Left forelimb (tissue), 1 donor: ENCODE measurements at regions not wholly inside any gene's neighbourhood (a gene's known extent, or its start where the extent isn't known, plus 50 kb on each side); places are given as distances from the start of the nearest gene placed in this dataset.
"Not testable (repeated sequence)": the region's sequence is repeated elsewhere in the genome, so short reads cannot be mapped to it uniquely, and the experiment has no call there.

Experiments used
- DNase-seq: peaks from one replicate; pipeline ENCODE4 v3.0.0-alpha.2; 2018; ENCODE audit warnings: low spot score

DNA sequence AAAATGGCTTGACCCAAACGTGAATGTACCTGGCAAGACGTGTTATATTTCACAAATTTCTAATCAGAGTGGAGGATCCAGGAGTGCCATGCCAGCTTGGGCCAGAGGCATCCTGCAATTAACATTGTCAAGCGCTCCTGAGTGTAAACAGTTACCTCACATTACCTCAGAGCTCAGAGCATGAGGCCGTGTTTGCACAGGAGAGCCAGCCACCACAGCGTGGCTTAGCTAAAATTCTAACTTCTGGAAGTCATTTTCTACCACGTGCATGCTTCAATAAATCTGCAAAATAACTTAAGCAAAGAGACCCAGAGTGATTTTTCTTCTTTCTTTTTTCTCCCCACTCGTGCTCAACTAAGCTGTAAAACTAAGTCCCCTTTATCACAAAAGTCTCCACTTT is 769.0 kb downstream of the KCNJ2 start:
- DNase-seq, result no peak

GRCh38 chr17:70945386-70945785 is 776.1 kb downstream of the KCNJ2 start:
- no peak for DNase-seq

DNA sequence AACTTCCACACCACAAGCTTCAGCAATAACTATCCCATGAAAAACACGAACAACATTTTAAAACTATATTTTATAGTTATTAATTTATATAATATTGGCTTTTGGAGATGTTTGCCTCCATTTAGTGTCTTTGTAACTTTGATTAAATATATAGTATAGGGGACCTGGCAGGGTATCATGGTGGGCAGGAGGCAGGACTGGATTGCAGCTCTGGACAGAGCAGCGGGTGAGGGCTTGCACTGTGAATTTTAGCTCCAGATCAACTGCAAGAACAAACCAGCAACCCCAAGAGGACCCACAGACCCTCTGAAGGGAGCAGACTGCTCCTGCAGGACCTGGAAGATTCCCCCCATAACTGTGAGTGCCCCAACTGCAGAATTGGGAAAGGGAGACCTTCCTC is 777.9 kb downstream of the KCNJ2 start:
- DNase-seq, result no peak

DNA sequence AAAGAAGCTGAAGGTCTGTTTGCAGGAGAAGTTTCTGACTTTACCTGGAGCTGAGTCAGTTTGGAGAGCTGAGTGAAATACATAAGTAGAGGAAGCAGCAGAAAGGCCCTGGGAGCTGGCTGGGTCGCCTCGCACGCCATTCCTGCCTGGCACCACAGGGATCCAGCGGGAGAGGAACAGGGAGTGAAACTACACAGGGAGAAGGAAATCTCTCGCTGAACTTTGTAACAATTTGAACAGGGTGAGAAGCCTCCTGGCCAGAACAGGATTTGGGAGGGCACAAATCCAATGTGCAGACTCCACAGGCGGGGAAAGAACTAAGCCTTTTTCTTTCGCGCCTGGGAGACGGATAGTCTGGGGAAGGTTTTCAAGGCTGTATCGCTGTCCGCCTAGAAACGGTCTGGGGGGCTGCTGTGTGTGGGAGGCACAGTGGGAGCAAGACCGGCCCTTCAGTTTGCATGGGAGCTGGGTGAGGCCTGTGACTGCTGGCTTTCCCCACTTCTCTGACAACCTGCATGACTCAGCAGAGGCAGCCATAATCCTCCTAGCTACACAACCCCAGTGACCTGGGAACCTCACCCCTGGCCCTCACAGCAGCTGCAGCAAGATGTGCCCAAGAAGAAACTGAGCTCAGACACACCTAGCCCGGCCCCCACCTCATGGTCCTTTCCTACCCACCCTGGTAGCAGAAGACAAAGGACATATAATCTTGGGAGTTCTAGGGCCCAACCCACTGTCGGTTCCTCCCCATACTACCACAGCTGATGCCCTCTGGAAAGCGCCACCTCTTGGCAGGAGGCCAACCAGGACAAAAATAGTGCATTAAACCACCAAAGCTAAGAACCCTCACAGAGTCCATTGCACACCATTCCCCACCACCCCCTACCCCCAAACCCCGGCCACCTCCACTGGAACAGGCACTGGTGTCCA is 778.6 kb downstream of the KCNJ2 start:
- DNase-seq, result no peak

GRCh38 chr17:70953140-70953539 is 783.8 kb downstream of the KCNJ2 start:
- not testable (repeated sequence) for DNase-seq

- no peak for DNase-seq
Measured at GRCh38 chr17:70955441-70955840, 786.1 kb downstream of the KCNJ2 start.

GRCh38 chr17:70956726-70957125 is 787.4 kb downstream of the KCNJ2 start:
- no peak for DNase-seq

- DNase-seq, result no peak
Measured at GRCh38 chr17:70961341-70961740, 792.0 kb downstream of the KCNJ2 start.

DNA sequence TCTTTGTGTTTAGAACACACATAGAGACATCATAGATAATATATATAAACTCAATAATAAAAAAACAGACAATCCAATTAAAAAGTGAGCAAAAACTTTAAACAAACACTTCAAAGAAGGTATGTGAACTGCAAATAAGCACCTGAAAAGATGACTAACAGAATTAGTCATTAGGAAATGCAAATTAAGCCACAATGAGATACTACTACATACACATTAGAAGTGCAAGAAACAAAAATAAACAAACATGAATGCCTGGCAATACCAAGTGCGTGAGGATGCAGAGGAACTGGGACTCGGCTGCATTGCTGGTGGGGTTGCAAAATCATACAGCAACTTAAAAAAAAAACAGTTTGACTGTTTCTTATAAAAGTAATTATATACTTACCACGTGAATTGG is 799.0 kb downstream of the KCNJ2 start:
- no peak for DNase-seq

- no peak for DNase-seq
Measured at GRCh38 chr17:70969521-70970034, 800.2 kb downstream of the KCNJ2 start.

- no peak for DNase-seq
Measured at GRCh38 chr17:70976447-70976846, 807.1 kb downstream of the KCNJ2 start.

- DNase-seq, result no peak
Measured at GRCh38 chr17:70984873-70985272, 815.5 kb downstream of the KCNJ2 start.

- DNase-seq, result no peak
Measured at GRCh38 chr17:70987867-70988340, 818.6 kb downstream of the KCNJ2 start.

- DNase-seq, result no peak
Measured at GRCh38 chr17:70988622-70989021, 819.3 kb downstream of the KCNJ2 start.

GRCh38 chr17:70989280-70989679 is 819.9 kb downstream of the KCNJ2 start:
- DNase-seq, result no peak

- no peak for DNase-seq
Measured at GRCh38 chr17:70994194-70994593, 824.9 kb downstream of the KCNJ2 start.

- DNase-seq, result no peak
Measured at GRCh38 chr17:70995997-70996396, 826.7 kb downstream of the KCNJ2 start.

GRCh38 chr17:71003736-71004135 is 834.4 kb downstream of the KCNJ2 start:
- no peak for DNase-seq

- DNase-seq, result no peak
Measured at GRCh38 chr17:71004413-71004812, 835.1 kb downstream of the KCNJ2 start.

DNA sequence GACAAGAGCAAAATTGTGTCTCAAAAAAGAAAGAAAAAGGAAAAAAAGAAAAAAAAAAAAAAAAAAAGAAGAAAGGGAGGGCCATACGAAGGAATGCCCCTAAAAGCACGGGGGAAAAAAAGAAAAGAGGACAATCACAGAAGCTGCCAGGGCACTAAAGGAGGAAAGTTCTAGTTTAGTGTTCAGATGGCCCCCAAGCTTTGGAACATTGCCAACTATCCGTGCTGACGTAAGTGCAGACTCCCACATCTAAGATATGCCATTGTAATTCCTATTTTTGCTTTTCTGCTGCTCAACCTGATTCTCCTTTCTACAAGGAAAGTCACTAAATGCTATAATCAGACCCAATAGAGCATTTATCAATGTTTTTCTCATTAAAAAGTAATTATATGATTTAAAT is 842.1 kb downstream of the KCNJ2 start:
- no peak for DNase-seq

GRCh38 chr17:71019699-71020098 is 850.4 kb downstream of the KCNJ2 start:
- DNase-seq, result no peak

DNA sequence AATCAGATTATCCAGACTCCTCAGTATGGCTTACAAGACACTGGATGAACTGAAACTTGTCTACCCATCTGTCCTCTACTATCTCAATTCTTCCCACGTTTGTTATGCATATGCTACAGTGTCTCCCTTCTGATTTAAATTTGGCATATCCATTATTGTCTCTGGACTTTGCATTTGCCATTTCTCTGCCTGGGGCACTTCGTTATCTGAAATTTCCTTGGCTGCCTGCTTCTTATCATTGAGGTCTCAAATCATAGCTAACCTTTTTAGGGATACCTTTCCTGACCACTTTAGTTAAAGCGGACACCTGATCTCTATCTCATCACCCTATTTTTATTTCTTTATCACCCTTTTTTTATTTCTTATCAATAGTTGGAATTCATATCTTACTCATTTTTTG is 853.4 kb downstream of the KCNJ2 start:
- no peak for DNase-seq

DNA sequence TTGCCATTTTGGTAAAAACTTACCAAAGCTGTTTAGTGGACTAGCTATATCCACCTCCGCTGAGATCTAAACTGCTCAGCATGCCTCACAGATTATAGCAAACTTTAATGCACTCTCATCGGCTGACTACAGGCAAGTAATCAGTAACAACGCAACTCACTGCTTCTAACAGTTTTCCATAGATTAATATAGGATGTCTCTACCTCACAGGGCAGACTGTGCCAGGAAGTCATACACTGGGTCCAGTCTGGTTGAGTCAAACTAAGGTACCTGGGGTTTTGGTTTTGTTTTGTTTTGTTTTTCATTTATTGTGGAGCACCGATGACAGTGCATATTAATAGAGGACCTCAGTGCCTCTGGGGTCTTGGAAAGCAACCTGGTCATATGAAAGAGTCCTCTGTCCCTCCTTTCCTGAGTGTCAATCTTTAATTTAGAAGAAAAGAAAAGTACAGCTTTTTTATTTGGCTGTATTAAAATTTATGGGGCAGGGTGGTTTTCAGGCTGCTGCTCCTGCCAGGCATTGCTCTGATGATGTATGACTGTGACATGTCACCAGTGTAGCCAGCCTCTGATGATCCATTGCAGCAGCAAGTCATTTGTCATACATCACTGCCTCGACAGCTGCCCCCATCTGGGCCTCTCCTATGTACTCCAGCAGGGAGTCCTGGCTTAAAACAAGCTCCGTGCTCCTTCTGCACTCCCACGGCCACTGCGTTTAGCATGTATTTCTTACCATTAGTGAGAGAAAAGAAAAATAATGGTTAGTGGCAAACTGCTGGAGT is 854.1 kb downstream of the KCNJ2 start:
- DNase-seq, result no peak
